GM13977 (cell line): ENCODE measurements at regions not wholly inside any gene's neighbourhood (a gene's known extent, or its start where the extent isn't known, plus 50 kb on each side); places are given as distances from the start of the nearest gene placed in this dataset.
"Not testable (repeated sequence)": the region's sequence is repeated elsewhere in the genome, so short reads cannot be mapped to it uniquely, and the experiment has no call there.

ENCODE experiments used
- DNase-seq: peaks from one replicate; pipeline ENCODE4 v3.0.0; 2012; ENCODE audit warnings: low spot score
- CTCF ChIP-seq: IDR thresholded peaks from 2 replicates; pipeline ENCODE4 v1.5.1; 2012; ENCODE audit warnings: mild to moderate bottlenecking, control low read depth; ENCODE audit not compliant: insufficient read depth; ENCODE audit errors: extremely low read depth, missing control alignments
- in situ Hi-C: fragments of 300-500 bp; cut with MboI; formaldehyde crosslinking; loops from one replicate; pipeline ENCODE4 v1.12.0; 2022; ENCODE audit warnings: low sequenced_read_pairs, low pct_unique_long_range_greater_than_20kb, mixed read lengths, inconsistent platforms; ENCODE audit not compliant: unreplicated experiment

GRCh38 chr14:103192246-103192840, 69.1 kb downstream of the TNFAIP2 start:
- TF ChIP-seq CTCF = no peak
- in situ Hi-C loops = no loop called here
- no peak for DNase-seq

GRCh38 chr14:103192861-103193260, 69.6 kb downstream of the TNFAIP2 start:
- in situ Hi-C loops, DNase-seq: not testable (repeated sequence)

GRCh38 chr14:103193491-103193890, 70.2 kb downstream of the TNFAIP2 start:
- in situ Hi-C loops, DNase-seq: not testable (repeated sequence)

GRCh38 chr14:103194256-103195045, 71.2 kb downstream of the TNFAIP2 start:
- in situ Hi-C loops = no loop called here
- no peak for DNase-seq

GRCh38 chr14:103195828-103196615, 72.8 kb downstream of the TNFAIP2 start:
- DNase-seq = no peak
- in situ Hi-C loops = no loop called here
- TF ChIP-seq CTCF = no peak

More at GRCh38 chr14:103194256-103195045, 71.2 kb downstream of the TNFAIP2 start:
- TF ChIP-seq CTCF = no peak

- no peak for DNase-seq
- TF ChIP-seq CTCF = no peak
- in situ Hi-C loops = no loop called here
These were observed 73.5 kb downstream of the TNFAIP2 start for GRCh38 chr14:103196716-103197115.

GRCh38 chr14:103198131-103199105, 75.2 kb downstream of the TNFAIP2 start:
- in situ Hi-C loops = no loop called here
- TF ChIP-seq CTCF = no peak
- no peak for DNase-seq
